Endothelial cell of umbilical vein (primary cell): ENCODE measurements at regions not wholly inside any gene's neighbourhood (a gene's known extent, or its start where the extent isn't known, plus 50 kb on each side); places are given as distances from the start of the nearest gene placed in this dataset.

Experiments used
- BruUV-seq: library from RNA; stranded (reverse); fragments of 400-500 nt; replicated peaks from 2 replicates; lab custom pipeline; 2021; lab: Mats Ljungman, UMichigan
- CTCF ChIA-PET: fragments of 300-600, 350-600 bp; sonication (Branson Sonifier 250); formaldehyde crosslinking; loops from one replicate; lab custom pipeline; 2021; ENCODE audit warnings: antibody characterized with exemption, inconsistent platforms; lab: Charles Lee
- POLR2A ChIA-PET: fragments of 300-600, 350-600 bp; sonication (Branson Sonifier 250); formaldehyde crosslinking; loops from one replicate; lab custom pipeline; 2021; ENCODE audit warnings: antibody characterized with exemption, inconsistent platforms; lab: Charles Lee
- DNase-seq: peaks from one replicate; pipeline ENCODE4 v3.0.0-alpha.2; 2011; ENCODE audit warnings: low read depth, low spot score
- FAIRE-seq: peaks from 2 replicates; lab custom pipeline; 2011; peaks lifted over from hg19 to GRCh38; lab: Jason Lieb, UNC
- H2AFZ ChIP-seq: 2 replicates; pipeline ENCODE4 v1.6.0; 2012; ENCODE audit warnings: low read depth, low read length, control low read depth, inconsistent platforms
- H3K27ac ChIP-seq: 2 replicates; pipeline ENCODE4 v1.5.1; 2011; ENCODE audit warnings: low read depth, mild to moderate bottlenecking, control low read depth, low read length, moderate library complexity; ENCODE audit not compliant: insufficient read depth
- H3K27me3 ChIP-seq, 2 experiments: 2 replicates each; pipeline versions ENCODE4 v1.6.0 to v1.6.1; 2011; ENCODE audit warnings: low read length in 2 of 2, mixed read lengths in 1 of 2; ENCODE audit not compliant: control insufficient read depth in 2 of 2, insufficient read depth in 2 of 2
- H3K36me3 ChIP-seq, 2 experiments: 2 replicates in 1 of 2; 3 replicates in 1 of 2; pipeline ENCODE4 v1.5.1; 2011; ENCODE audit warnings: low read length in 2 of 2, mild to moderate bottlenecking in 1 of 2, moderate library complexity in 1 of 2; ENCODE audit not compliant: control insufficient read depth in 2 of 2, insufficient read depth in 2 of 2; ENCODE audit errors: extremely low read depth in 1 of 2
- H3K4me1 ChIP-seq: 3 replicates; pipeline ENCODE4 v1.5.1; 2011; ENCODE audit warnings: mild to moderate bottlenecking, low read length; ENCODE audit not compliant: control insufficient read depth, insufficient read depth; ENCODE audit errors: extremely low read depth
- H3K4me2 ChIP-seq: 2 replicates; pipeline ENCODE4 v1.6.1; 2011; ENCODE audit warnings: low read length, control low read depth, mixed read lengths; ENCODE audit not compliant: insufficient read depth
- H3K4me3 ChIP-seq, 3 experiments: fragments of 200-600 bp in 1 of 3; sonication (generic), shearing (Covaris generic) in 1 of 3; replicated peaks in 1 of 3; 2 replicates each; pipeline ENCODE4 v1.5.1; 2011 to 2016; ENCODE audit warnings: control low read depth in 3 of 3, low read length in 3 of 3, mild to moderate bottlenecking in 2 of 3, inconsistent platforms in 1 of 3, low read depth in 1 of 3, moderate library complexity in 1 of 3; ENCODE audit not compliant: insufficient read depth in 1 of 3
- H3K79me2 ChIP-seq: 2 replicates; pipeline ENCODE4 v1.6.0; 2012; ENCODE audit warnings: low read length, inconsistent platforms; ENCODE audit not compliant: control insufficient read depth, insufficient read depth
- H3K9ac ChIP-seq: replicated peaks from 2 replicates; pipeline ENCODE3; 2011; ENCODE audit warnings: low read length, control low read depth; ENCODE audit not compliant: insufficient read depth; ENCODE audit errors: extremely low read depth
- H3K9me1 ChIP-seq: replicated peaks from 3 replicates; pipeline ENCODE4 v1.6.0; 2011; ENCODE audit warnings: mild to moderate bottlenecking, low read length; ENCODE audit not compliant: control insufficient read depth, insufficient read depth; ENCODE audit errors: extremely low read depth
- H3K9me3 ChIP-seq: replicated peaks from 2 replicates; pipeline ENCODE4 v1.5.1; 2012; ENCODE audit warnings: low read length, inconsistent platforms; ENCODE audit not compliant: control insufficient read depth, insufficient read depth
- H4K20me1 ChIP-seq: replicated peaks from 2 replicates; pipeline ENCODE3; 2011; ENCODE audit warnings: mild to moderate bottlenecking, low read length; ENCODE audit not compliant: control insufficient read depth, insufficient read depth; ENCODE audit errors: extremely low read depth
- FOS ChIP-seq: IDR thresholded peaks from 2 replicates; pipeline ENCODE4 v1.6.1; 2011; ENCODE audit warnings: mild to moderate bottlenecking, low read length, moderate library complexity, borderline replicate concordance; ENCODE audit not compliant: insufficient read depth
- JUN ChIP-seq: IDR thresholded peaks from 2 replicates; pipeline ENCODE4 v1.6.1; 2011; ENCODE audit warnings: borderline replicate concordance, low read depth; ENCODE audit not compliant: insufficient read length, insufficient read depth
- MYC ChIP-seq: IDR thresholded peaks from one replicate; pipeline ENCODE4 v1.6.1; 2011; ENCODE audit warnings: mild to moderate bottlenecking, low read depth, low read length
- POLR2AphosphoS5 ChIP-seq: IDR thresholded peaks from 2 replicates; pipeline ENCODE4 v1.6.1; 2012; ENCODE audit warnings: low read depth, mild to moderate bottlenecking, control low read depth, low read length, moderate library complexity; ENCODE audit not compliant: insufficient read depth
- dilution Hi-C: fragments of 300-500 bp; cut with MboI; formaldehyde crosslinking; loops from one replicate; pipeline ENCODE4 v1.15.0; 2019; ENCODE audit warnings: low sequenced_read_pairs; ENCODE audit not compliant: extremely low pct_ligation_motif_present
- intact Hi-C: fragments of 100-400 bp; cut with micrococcal nuclease; formaldehyde crosslinking; loops from one replicate; pipeline ENCODE4 v1.10.0; 2022
- TF ChIP-seq, protein P1 (sequence below): IDR thresholded peaks from 2 replicates; pipeline ENCODE4 v1.6.1; 2011; ENCODE audit not compliant: insufficient read depth, insufficient read length
- TF ChIP-seq, protein P2 (sequence below), 2 donors: IDR thresholded peaks; 1 replicate in 1 of 2; 2 replicates in 1 of 2; pipeline ENCODE4 v1.5.1; 2011; ENCODE audit warnings: low read length in 2 of 2, mild to moderate bottlenecking in 2 of 2, moderate library complexity in 2 of 2, control low read depth in 1 of 2, inconsistent platforms in 1 of 2, low read depth in 1 of 2; ENCODE audit not compliant: insufficient read depth in 1 of 2; ENCODE audit errors: extremely low read depth in 1 of 2

DNA sequence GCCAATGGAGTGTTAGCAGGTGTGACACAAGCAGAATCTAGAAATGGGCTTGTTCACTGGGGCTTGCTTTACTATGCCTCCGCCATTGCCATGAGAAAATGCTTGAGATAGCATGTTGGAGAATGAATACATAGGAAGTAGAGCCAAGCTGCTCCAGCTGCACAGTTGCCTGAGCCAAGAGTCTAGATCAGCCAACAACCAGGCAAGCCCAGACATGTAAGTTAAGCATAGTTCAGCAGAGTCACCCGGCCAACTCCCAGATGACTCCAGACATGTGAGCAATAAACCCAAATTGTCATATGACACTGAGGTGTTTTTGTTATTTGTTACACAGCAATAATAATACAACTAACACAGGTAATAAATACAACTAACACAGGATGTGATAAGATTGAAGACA, 167.9 kb downstream of the HAO1 start:
- Histone ChIP-seq H3K79me2 (no peaks in the 10 kb centered on the region), H4K20me1 (no peaks in the 10 kb centered on the region), H3K9ac (no peak overlapping the region), H3K4me2 (no peak overlapping the region), H3K4me1 (no peaks in the 10 kb centered on the region), H3K27ac (no peak overlapping the region), H3K27me3 (no peaks in the 10 kb centered on the region), H3K9me1 (no peaks in the 10 kb centered on the region), H2AFZ (no peak overlapping the region), H3K36me3 (no peaks in the 10 kb centered on the region), H3K4me3 (no peak overlapping the region), H3K9me3 (no peaks in the 10 kb centered on the region)
- dilution Hi-C loops (no loop called here), intact Hi-C loops (no loop called here)
- no peak for FAIRE-seq
- TF ChIP-seq, protein P1, sequence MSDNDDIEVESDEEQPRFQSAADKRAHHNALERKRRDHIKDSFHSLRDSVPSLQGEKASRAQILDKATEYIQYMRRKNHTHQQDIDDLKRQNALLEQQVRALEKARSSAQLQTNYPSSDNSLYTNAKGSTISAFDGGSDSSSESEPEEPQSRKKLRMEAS = no peak
- TF ChIP-seq, protein P2, sequence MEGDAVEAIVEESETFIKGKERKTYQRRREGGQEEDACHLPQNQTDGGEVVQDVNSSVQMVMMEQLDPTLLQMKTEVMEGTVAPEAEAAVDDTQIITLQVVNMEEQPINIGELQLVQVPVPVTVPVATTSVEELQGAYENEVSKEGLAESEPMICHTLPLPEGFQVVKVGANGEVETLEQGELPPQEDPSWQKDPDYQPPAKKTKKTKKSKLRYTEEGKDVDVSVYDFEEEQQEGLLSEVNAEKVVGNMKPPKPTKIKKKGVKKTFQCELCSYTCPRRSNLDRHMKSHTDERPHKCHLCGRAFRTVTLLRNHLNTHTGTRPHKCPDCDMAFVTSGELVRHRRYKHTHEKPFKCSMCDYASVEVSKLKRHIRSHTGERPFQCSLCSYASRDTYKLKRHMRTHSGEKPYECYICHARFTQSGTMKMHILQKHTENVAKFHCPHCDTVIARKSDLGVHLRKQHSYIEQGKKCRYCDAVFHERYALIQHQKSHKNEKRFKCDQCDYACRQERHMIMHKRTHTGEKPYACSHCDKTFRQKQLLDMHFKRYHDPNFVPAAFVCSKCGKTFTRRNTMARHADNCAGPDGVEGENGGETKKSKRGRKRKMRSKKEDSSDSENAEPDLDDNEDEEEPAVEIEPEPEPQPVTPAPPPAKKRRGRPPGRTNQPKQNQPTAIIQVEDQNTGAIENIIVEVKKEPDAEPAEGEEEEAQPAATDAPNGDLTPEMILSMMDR (IDR thresholded peaks at IDR 0.05; ENCODE audit: extremely low read depth in 1 of 2, insufficient read depth in 1 of 2, low read depth in 1 of 2, low read length in 2 of 2) = no peak
- no peak for TF ChIP-seq JUN
- TF ChIP-seq FOS = no peak
- no peak for TF ChIP-seq POLR2AphosphoS5
- POLR2A ChIA-PET = no interaction called here
- peak; percentile 48 for DNase-seq
- CTCF ChIA-PET = no interaction called here
- BruUV-seq = no TSS peak

DNA sequence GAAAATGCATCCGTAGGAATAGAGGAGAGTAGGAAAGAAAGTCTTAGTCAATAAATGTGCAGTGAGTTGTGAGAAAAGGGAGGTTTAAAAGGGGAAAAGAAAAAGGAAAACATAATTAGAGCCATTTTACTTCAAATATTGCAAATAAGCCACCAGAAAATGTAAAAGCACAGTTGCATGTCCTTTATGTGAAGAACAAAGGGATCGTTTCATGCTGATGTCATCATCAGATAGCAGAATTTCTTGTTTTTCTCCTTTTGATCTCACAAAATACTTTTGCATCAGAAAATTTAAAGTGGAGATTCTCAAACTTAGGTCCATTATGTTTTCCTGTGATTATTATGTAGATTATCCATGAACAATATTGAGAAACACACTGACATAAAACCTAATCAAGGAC, 166.7 kb downstream of the HAO1 start:
- FAIRE-seq = no peak

More for the DNA sequence above, 166.7 kb downstream of the HAO1 start:
- no peaks in the 10 kb centered on the region for H4K20me1 ChIP-seq
- H3K27me3 ChIP-seq = no peaks in the 10 kb centered on the region
- no peaks in the 10 kb centered on the region for H3K79me2 ChIP-seq
- H3K4me1 ChIP-seq = no peaks in the 10 kb centered on the region
- no peaks in the 10 kb centered on the region for H3K9me1 ChIP-seq
- no peaks in the 10 kb centered on the region for H3K36me3 ChIP-seq
- intact Hi-C loops = no loop called here
- dilution Hi-C loops = no loop called here
- H3K9ac ChIP-seq = no peak overlapping the region
- DNase-seq = no peak
- no peak overlapping the region for H3K4me2 ChIP-seq
- H3K9me3 ChIP-seq = no peaks in the 10 kb centered on the region
- TF ChIP-seq MYC (no peak), FOS (no peak)
- TF ChIP-seq, protein P2 (IDR thresholded peaks at IDR 0.05; ENCODE audit: extremely low read depth in 1 of 2, insufficient read depth in 1 of 2, low read depth in 1 of 2, low read length in 2 of 2) = no peak
- ChIA-PET CTCF (no interaction called here), POLR2A (no interaction called here)
- H3K27ac ChIP-seq = no peak overlapping the region
- BruUV-seq = no TSS peak
- no peak overlapping the region for H3K4me3 ChIP-seq
- H2AFZ ChIP-seq = no peak overlapping the region
